ENCODE measurements at regions not wholly inside any gene's neighbourhood (a gene's known extent, or its start where the extent isn't known, plus 50 kb on each side); places are given as distances from the start of the nearest gene placed in this dataset.

DNA sequence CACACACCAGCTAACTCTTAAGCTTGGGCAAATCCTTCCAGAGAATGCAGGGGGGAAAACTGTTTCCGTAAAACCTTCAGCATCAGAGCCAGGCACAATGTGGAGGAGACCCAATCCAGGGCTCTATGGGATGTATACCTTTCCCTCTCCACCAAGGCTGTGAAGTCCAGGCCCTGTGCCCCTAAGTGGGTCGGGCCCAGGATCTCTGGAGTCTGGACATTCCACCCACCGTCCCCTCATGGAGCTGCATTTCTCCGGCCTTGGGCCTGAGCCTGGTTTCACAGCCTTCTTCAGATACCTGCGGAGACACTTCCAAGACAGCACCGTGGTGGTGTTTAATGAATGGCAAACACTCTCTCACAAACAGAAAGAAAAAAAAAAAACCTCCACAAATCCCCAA is 186.2 kb downstream of the URI1 start:
- no peak for TF ChIP-seq POLR2AphosphoS5 (IDR thresholded peaks at IDR 0.05; ENCODE audit: insufficient read depth in 1 of 2, low read depth in 1 of 2)
- TF ChIP-seq, protein P1, sequence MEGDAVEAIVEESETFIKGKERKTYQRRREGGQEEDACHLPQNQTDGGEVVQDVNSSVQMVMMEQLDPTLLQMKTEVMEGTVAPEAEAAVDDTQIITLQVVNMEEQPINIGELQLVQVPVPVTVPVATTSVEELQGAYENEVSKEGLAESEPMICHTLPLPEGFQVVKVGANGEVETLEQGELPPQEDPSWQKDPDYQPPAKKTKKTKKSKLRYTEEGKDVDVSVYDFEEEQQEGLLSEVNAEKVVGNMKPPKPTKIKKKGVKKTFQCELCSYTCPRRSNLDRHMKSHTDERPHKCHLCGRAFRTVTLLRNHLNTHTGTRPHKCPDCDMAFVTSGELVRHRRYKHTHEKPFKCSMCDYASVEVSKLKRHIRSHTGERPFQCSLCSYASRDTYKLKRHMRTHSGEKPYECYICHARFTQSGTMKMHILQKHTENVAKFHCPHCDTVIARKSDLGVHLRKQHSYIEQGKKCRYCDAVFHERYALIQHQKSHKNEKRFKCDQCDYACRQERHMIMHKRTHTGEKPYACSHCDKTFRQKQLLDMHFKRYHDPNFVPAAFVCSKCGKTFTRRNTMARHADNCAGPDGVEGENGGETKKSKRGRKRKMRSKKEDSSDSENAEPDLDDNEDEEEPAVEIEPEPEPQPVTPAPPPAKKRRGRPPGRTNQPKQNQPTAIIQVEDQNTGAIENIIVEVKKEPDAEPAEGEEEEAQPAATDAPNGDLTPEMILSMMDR (IDR thresholded peaks at IDR 0.05): no peak
- no peak for TF ChIP-seq POLR2A (IDR thresholded peaks at IDR 0.05)
